Thyroid gland (tissue), 4 donors: ENCODE measurements at regions not wholly inside any gene's neighbourhood (a gene's known extent, or its start where the extent isn't known, plus 50 kb on each side); places are given as distances from the start of the nearest gene placed in this dataset.

Experiments used
- DNase-seq, 2 donors: peaks; one replicate each; pipeline ENCODE4 v3.0.0-alpha.2; 2019
- H3K27ac ChIP-seq, 3 donors: fragments of 200-600 bp; sonication (generic); 1 replicate in 2 of 3; 2 replicates in 1 of 3; pipeline ENCODE4 v1.5.1; 2016 to 2019; ENCODE audit warnings: mild to moderate bottlenecking in 1 of 3, moderate library complexity in 1 of 3
- H3K27me3 ChIP-seq: fragments of 200-600 bp; sonication (generic); one replicate; pipeline ENCODE4 v1.5.1; 2019
- H3K36me3 ChIP-seq, 2 donors: fragments of 200-600 bp; sonication (generic); one replicate each; pipeline ENCODE4 v1.5.1; 2016 to 2019
- H3K4me1 ChIP-seq, 2 donors: fragments of 200-600 bp; sonication (generic); one replicate each; pipeline ENCODE4 v1.5.1; 2017 to 2019
- H3K4me3 ChIP-seq, 3 donors: fragments of 200-600 bp; sonication (generic); replicated peaks in 1 of 3; 1 replicate in 2 of 3; 2 replicates in 1 of 3; pipeline ENCODE4 v1.5.1; 2016; ENCODE audit warnings: mild to moderate bottlenecking in 1 of 3
- H3K9me3 ChIP-seq: fragments of 200-600 bp; sonication (generic); one replicate; pipeline ENCODE4 v1.5.1; 2017
- CTCF ChIP-seq, 6 experiments: fragments of 200-600 bp in 3 of 6; fragments of 450-650 bp in 3 of 6; sonication (generic) in 3 of 6; IDR thresholded peaks; one replicate each; pipeline ENCODE4 v1.5.1; 2016 to 2019; ENCODE audit warnings: antibody characterized with exemption in 6 of 6, mild to moderate bottlenecking in 2 of 6, inconsistent platforms in 1 of 6, moderate library complexity in 1 of 6
- POLR2A ChIP-seq, 2 donors: fragments of 450-650 bp; IDR thresholded peaks; one replicate each; pipeline ENCODE4 v1.6.1; 2017; ENCODE audit warnings: antibody characterized with exemption in 2 of 2, mild to moderate bottlenecking in 2 of 2, moderate library complexity in 1 of 2
- WGBS, 2 donors: methylation state at CpG; one replicate each; pipeline ENCODE4 v1.1.5; 2017; 5-methylcytosine and 5-hydroxymethylcytosine counted together
- intact Hi-C: fragments of 100-400 bp; cut with DNase I; formaldehyde crosslinking; loops from one replicate; pipeline ENCODE4 v1.15.1; 2023

GRCh38 chr6:6711031-6711785 lies 122.7 kb downstream of the LY86 start:
- TF ChIP-seq CTCF (IDR thresholded peaks at IDR 0.05) (no peak), POLR2A (IDR thresholded peaks at IDR 0.05) (no peak)
- Histone ChIP-seq H3K27ac (no peak overlapping the region), H3K36me3 (no peaks in the 10 kb centered on the region), H3K9me3 (no peaks in the 10 kb centered on the region), H3K27me3 (no peaks in the 10 kb centered on the region), H3K4me3 (no peak overlapping the region), H3K4me1 (peaks cover 8 to 11% of the 10 kb centered on the region in 2 donors)
- WGBS, 2 donors: 81 to 88% methylated on average over 7 of the region's 7 CpGs
- intact Hi-C loops: no loop called here
- DNase-seq: no peak

- WGBS, 2 donors: 75 to 85% methylated on average over 7 of the region's 7 CpGs
- Histone ChIP-seq H3K9me3 (no peaks in the 10 kb centered on the region), H3K36me3 (no peaks in the 10 kb centered on the region), H3K4me1 (peaks cover 8 to 11% of the 10 kb centered on the region in 2 donors), H3K4me3 (no peak overlapping the region), H3K27ac (no peak overlapping the region), H3K27me3 (no peaks in the 10 kb centered on the region)
- TF ChIP-seq CTCF (IDR thresholded peaks at IDR 0.05): no peak
- TF ChIP-seq POLR2A (IDR thresholded peaks at IDR 0.05): no peak
- no peak for DNase-seq
- intact Hi-C loops: no loop called here
Observed at GRCh38 chr6:6711832-6712448, 123.4 kb downstream of the LY86 start.

- Histone ChIP-seq H3K27ac (peak overlapping the region; percentile 9 to 56 (median 45)), H3K4me3 (no peak overlapping the region), H3K9me3 (no peaks in the 10 kb centered on the region), H3K36me3 (no peaks in the 10 kb centered on the region), H3K4me1 (peaks cover 13% of the 10 kb centered on the region in 2 donors), H3K27me3 (no peaks in the 10 kb centered on the region)
- DNase-seq: peak in 1 of 2 donors; percentile 31
- 69 to 72% methylated on average over 22 of the region's 25 CpGs for WGBS, 2 donors
- intact Hi-C loops: no loop called here
- TF ChIP-seq CTCF (IDR thresholded peaks at IDR 0.05): no peak
- TF ChIP-seq POLR2A (IDR thresholded peaks at IDR 0.05): no peak
Observed at GRCh38 chr6:6712449-6713403, 124.2 kb downstream of the LY86 start.

GRCh38 chr6:6713657-6714056 lies 125.1 kb downstream of the LY86 start:
- no peaks in the 10 kb centered on the region for H3K36me3 ChIP-seq
- TF ChIP-seq POLR2A (IDR thresholded peaks at IDR 0.05) (no peak), CTCF (IDR thresholded peaks at IDR 0.05) (no peak)
- intact Hi-C loops: no loop called here
- H3K9me3 ChIP-seq: no peaks in the 10 kb centered on the region
- H3K27ac ChIP-seq: no peak overlapping the region
- WGBS, 2 donors: 70 to 82% methylated on average over 9 of the region's 9 CpGs
- H3K4me3 ChIP-seq: no peak overlapping the region
- peaks cover 19 to 22% of the 10 kb centered on the region in 2 donors for H3K4me1 ChIP-seq
- no peak for DNase-seq
- no peaks in the 10 kb centered on the region for H3K27me3 ChIP-seq
